ENCODE measurements at regions not wholly inside any gene's neighbourhood (a gene's known extent, or its start where the extent isn't known, plus 50 kb on each side); places are given as distances from the start of the nearest gene placed in this dataset.

DNA sequence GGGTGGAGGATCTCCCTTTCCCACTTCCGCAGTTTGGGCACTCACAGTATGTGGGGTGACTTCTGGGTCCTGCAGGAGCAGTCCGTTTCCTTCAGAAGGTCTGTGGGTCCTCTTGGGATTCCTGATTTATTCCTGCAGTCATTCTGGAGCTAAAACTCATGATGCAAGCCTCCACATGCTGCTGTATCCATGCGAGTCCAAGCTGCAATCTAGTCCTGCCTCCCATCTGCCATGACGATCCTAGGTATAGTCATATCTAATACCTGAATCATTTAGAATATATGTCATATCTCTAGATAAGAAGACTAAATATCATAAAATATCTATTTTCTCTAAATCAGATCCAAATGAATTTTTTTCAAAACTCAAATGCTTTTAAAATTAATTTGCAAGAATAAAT lies 103.4 kb upstream of the AHI1 start:
- no peaks in the 10 kb centered on the region for H3K36me3 ChIP-seq
- TF ChIP-seq, protein P1, sequence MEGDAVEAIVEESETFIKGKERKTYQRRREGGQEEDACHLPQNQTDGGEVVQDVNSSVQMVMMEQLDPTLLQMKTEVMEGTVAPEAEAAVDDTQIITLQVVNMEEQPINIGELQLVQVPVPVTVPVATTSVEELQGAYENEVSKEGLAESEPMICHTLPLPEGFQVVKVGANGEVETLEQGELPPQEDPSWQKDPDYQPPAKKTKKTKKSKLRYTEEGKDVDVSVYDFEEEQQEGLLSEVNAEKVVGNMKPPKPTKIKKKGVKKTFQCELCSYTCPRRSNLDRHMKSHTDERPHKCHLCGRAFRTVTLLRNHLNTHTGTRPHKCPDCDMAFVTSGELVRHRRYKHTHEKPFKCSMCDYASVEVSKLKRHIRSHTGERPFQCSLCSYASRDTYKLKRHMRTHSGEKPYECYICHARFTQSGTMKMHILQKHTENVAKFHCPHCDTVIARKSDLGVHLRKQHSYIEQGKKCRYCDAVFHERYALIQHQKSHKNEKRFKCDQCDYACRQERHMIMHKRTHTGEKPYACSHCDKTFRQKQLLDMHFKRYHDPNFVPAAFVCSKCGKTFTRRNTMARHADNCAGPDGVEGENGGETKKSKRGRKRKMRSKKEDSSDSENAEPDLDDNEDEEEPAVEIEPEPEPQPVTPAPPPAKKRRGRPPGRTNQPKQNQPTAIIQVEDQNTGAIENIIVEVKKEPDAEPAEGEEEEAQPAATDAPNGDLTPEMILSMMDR (IDR thresholded peaks at IDR 0.05), result no peak
- H3K9me3 ChIP-seq, result no peaks in the 10 kb centered on the region
- intact Hi-C loops (cut with DNase I), result no loop called here
- no peaks in the 10 kb centered on the region for H3K27me3 ChIP-seq
- no peak for ATAC-seq
- DNase-seq, result no peak
- no peak overlapping the region for H3K27ac ChIP-seq
- H3K4me3 ChIP-seq, result no peak overlapping the region
- no peaks in the 10 kb centered on the region for H3K4me1 ChIP-seq

DNA sequence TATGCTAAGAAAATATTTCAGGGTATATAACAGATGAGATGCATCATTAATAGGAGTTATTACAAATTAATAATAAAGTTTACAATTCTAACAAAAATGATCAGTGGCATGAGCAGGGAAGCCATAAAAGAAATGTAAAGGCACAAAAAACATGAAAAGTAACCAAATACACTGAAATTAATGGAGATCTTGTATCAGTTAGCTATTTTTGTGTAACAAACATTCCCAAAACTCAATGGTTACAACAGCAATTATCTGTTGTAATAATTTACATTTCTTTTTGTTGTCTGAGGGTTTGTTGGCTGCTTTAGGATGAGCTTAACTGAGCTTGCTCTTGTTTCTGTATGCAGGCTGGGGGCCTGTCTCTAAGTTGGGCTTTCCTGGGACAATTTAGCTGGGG lies 104.3 kb upstream of the AHI1 start:
- H3K27ac ChIP-seq, result no peak overlapping the region
- ATAC-seq (no peak), DNase-seq (no peak)
- no peaks in the 10 kb centered on the region for H3K9me3 ChIP-seq
- no peaks in the 10 kb centered on the region for H3K4me1 ChIP-seq
- no peaks in the 10 kb centered on the region for H3K27me3 ChIP-seq
- H3K4me3 ChIP-seq, result no peak overlapping the region
- TF ChIP-seq, protein P1 (IDR thresholded peaks at IDR 0.05), result no peak
- intact Hi-C loops (cut with DNase I), result no loop called here
- no peaks in the 10 kb centered on the region for H3K36me3 ChIP-seq

DNA sequence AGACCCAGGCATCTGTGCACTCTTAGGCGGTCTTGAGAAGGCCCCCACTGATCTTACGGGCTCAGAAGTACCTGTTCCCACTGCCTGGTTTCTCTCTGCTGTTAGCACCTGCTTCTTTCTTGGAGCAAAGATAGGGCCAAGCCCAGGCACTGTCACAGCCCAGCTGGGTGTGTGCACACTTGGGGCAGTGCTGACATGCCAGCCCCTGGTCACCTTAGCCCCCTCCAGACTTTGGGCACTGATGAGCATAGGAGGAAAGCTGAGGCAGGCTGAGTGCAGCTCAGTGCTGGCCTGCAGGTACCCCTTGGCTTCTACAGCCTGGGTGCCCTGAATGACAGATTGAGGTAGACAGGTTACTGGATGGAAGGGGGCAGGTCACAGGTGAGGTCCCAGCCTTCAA lies 105.7 kb upstream of the AHI1 start:
- ATAC-seq, result peak; percentile 13
- H3K36me3 ChIP-seq, result no peaks in the 10 kb centered on the region
- intact Hi-C loops (cut with DNase I), result no loop called here
- H3K27me3 ChIP-seq, result no peaks in the 10 kb centered on the region
- no peak for DNase-seq
- no peaks in the 10 kb centered on the region for H3K4me1 ChIP-seq
- H3K27ac ChIP-seq, result no peak overlapping the region
- H3K4me3 ChIP-seq, result no peak overlapping the region
- no peaks in the 10 kb centered on the region for H3K9me3 ChIP-seq
- TF ChIP-seq, protein P1 (IDR thresholded peaks at IDR 0.05), result no peak

DNA sequence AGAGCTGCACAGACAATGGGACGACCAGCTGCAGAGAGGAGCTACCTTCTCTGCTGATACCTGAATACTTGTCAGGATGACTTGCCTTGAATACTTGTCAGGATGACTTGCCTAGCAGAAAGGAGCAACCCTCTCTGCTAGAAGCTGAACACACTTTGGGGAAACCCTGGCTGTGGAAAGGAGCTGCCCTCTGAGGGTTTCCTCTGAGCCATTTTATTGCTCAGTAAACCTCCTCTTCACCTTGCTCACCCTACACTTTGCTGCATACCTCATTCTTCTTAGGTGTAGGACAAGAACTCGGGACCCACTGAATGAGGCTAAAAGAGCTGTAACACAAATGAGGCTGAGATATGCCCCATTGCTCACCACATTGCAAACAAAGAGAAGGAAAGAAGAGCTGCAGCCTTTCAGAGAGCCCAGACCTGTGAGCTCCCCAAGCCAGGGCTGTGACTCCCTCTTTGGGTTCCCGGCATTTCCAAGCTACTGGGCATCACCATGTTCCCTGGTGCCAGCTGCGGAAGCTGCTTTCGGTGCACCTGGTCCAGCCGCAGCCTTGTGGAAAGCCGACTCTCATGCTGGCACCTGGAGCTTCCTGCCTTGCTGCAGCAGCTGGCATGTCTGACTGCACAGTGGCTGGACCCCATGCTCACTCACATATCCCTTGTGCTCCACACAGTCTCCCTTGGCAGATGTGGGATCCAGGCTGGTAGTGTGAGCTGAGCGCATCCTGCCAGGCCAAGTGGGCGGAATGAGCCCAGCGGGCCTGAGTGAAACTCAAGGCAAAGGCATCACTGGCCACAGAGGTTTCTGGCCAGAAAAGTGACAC lies 106.7 kb upstream of the AHI1 start:
- TF ChIP-seq, protein P1 (IDR thresholded peaks at IDR 0.05), result no peak
- no peaks in the 10 kb centered on the region for H3K27me3 ChIP-seq
- no peaks in the 10 kb centered on the region for H3K9me3 ChIP-seq
- DNase-seq (no peak), ATAC-seq (no peak)
- no peak overlapping the region for H3K4me3 ChIP-seq
- no peaks in the 10 kb centered on the region for H3K4me1 ChIP-seq
- H3K36me3 ChIP-seq, result no peaks in the 10 kb centered on the region
- no peak overlapping the region for H3K27ac ChIP-seq
- intact Hi-C loops (cut with DNase I), result no loop called here

DNA sequence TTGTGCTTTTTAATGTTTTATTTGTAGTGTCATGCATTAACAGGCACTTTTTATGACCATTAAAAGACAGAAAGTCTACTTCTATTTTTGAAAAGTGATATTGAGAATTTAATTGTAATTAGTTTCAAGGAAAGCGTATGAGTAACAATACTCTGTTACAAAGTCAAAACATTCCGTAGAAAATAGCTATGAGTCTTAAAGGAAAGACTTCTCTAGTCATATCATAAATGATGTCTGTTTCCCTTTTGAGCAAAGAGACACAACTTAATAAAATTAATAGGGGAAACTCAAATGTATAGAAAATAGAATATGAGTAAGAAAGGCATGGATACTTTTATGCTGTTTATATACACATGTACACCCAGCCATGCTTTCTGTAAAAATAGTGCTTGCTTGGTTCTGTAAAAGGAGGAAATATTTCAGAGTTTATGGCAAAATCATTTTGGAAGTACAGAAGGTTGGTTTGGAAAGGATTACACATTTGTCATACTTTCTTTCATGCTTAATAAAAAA lies 107.8 kb upstream of the AHI1 start:
- Histone ChIP-seq H3K4me1 (no peaks in the 10 kb centered on the region), H3K9me3 (no peaks in the 10 kb centered on the region), H3K27me3 (no peaks in the 10 kb centered on the region), H3K36me3 (no peaks in the 10 kb centered on the region), H3K27ac (no peak overlapping the region), H3K4me3 (no peak overlapping the region)
- intact Hi-C loops (cut with DNase I), result no loop called here
- DNase-seq (no peak), ATAC-seq (no peak)
- TF ChIP-seq, protein P1 (IDR thresholded peaks at IDR 0.05), result no peak

All from upper lobe of right lung (tissue), 1 donor.